ENCODE measurements at regions not wholly inside any gene's neighbourhood (a gene's known extent, or its start where the extent isn't known, plus 50 kb on each side); places are given as distances from the start of the nearest gene placed in this dataset.

DNA sequence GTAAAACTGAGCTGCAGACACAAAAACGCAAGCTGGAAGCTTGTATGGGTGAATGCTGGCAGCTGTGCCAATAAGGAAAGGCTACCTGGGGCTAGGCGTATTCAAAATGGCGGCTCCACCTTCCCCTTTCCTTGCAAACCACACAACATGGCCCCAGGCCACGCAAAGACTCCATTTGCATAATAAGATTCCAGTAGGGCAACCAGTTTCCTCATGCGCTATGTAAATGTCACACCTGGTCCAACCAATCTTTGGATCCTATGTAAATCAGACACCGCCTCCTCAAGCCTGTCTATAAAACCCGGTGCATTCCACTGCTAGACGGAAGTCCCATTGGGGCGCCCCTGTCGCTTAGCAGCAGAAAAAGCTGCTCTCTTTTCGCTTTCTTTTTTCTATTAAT lies 505.9 kb upstream of the BTBD3 start:
- Histone ChIP-seq H3K4me1 (no peaks in the 10 kb centered on the region), H3K27me3 (no peaks in the 10 kb centered on the region), H3K27ac (no peak overlapping the region), H3K9me3 (peaks cover 0 to 13% (median 0%) of the 10 kb centered on the region in 11 donors), H3K4me3 (no peak overlapping the region), H3K36me3 (no peaks in the 10 kb centered on the region)
- TF ChIP-seq CTCF (IDR thresholded peaks at IDR 0.05) = no peak
- DNase-seq = no peak
- 93 to 95% methylated on average over 11 of the region's 11 CpGs for WGBS, 2 donors
- intact Hi-C loops (cut with DNase I) = no loop called here
- ATAC-seq = no peak

GRCh38 chr20:11426948-11427347 lies 490.7 kb upstream of the BTBD3 start:
- Histone ChIP-seq H3K9me3 (no peaks in the 10 kb centered on the region), H3K4me1 (no peaks in the 10 kb centered on the region), H3K27me3 (no peaks in the 10 kb centered on the region), H3K4me3 (no peak overlapping the region), H3K36me3 (no peaks in the 10 kb centered on the region), H3K27ac (no peak overlapping the region)
- no peak for DNase-seq
- 69 to 75% methylated on average over 3 of the region's 3 CpGs for WGBS, 2 donors
- intact Hi-C loops (cut with DNase I) = no loop called here
- TF ChIP-seq CTCF (IDR thresholded peaks at IDR 0.05) = no peak
- ATAC-seq = no peak

DNA sequence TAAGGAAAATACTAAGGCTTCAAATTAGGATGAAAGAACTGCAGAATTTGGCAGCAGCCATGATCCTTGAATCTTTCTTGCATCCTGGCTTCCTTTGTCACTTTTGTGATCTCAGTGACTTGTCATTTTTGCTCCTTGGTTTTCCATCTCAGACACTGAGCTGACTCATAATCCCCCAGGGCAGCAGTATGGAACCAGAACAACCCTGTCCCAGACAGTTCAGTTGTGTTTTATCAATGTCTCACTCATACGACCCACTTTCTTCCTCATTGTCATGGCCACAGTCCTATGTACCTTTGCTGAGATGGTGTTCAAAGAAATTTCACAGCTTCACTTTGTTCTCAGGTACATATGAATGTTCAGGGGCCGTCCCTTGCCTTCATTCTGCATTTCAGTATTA lies 488.5 kb upstream of the BTBD3 start:
- Histone ChIP-seq H3K4me3 (no peak overlapping the region), H3K4me1 (no peaks in the 10 kb centered on the region), H3K9me3 (no peaks in the 10 kb centered on the region), H3K27me3 (no peaks in the 10 kb centered on the region), H3K27ac (no peak overlapping the region), H3K36me3 (no peaks in the 10 kb centered on the region)
- intact Hi-C loops (cut with DNase I) = no loop called here
- TF ChIP-seq CTCF (IDR thresholded peaks at IDR 0.05) = no peak
- WGBS, 2 donors = 63 to 67% methylated on average over 2 of the region's 2 CpGs
- DNase-seq = no peak
- no peak for ATAC-seq

- intact Hi-C loops (cut with DNase I) = no loop called here
- no peak for DNase-seq
- Histone ChIP-seq H3K27me3 (no peaks in the 10 kb centered on the region), H3K36me3 (no peaks in the 10 kb centered on the region), H3K4me1 (no peaks in the 10 kb centered on the region), H3K27ac (no peak overlapping the region), H3K4me3 (no peak overlapping the region), H3K9me3 (no peaks in the 10 kb centered on the region)
- TF ChIP-seq CTCF (IDR thresholded peaks at IDR 0.05) = no peak
- WGBS, 2 donors = 76 to 77% methylated on average over 5 of the region's 5 CpGs
- no peak for ATAC-seq
Measured at GRCh38 chr20:11429889-11430519, 487.7 kb upstream of the BTBD3 start.
